Retina (tissue), 1 donor: ENCODE measurements at regions not wholly inside any gene's neighbourhood (a gene's known extent, or its start where the extent isn't known, plus 50 kb on each side); places are given as distances from the start of the nearest gene placed in this dataset.
A peak's percentile ranks its signal among the peaks of the same experiment; 100 is the strongest.

Source experiments
- DNase-seq: peaks from one replicate; pipeline ENCODE4 v3.0.0-alpha.2; 2016

GRCh38 chr17:65477600-65477999 is 83.8 kb downstream of the AXIN2 start:
- DNase-seq = no peak

DNA sequence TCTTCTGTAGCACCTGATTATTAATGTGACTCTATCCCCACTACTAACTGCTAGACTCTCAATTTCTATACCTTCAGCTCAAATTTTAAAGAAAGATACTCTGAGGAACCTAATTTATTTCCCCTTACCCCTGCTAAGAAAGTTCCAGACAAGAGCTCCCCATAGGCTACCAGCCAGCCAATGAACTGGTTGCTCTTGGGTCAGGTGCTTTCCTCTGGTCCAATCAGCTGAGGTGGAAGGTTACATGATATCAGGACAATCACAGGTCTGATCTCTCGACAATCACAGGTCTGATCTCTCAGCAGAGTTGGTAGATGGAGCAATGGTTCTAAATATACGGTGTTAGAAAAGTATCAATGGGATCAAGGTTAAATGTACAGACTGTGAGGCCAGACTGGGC is 86.8 kb downstream of the AXIN2 start:
- no peak for DNase-seq

- no peak for DNase-seq
Observed at GRCh38 chr17:65473985-65474384, 87.5 kb downstream of the AXIN2 start.

DNA sequence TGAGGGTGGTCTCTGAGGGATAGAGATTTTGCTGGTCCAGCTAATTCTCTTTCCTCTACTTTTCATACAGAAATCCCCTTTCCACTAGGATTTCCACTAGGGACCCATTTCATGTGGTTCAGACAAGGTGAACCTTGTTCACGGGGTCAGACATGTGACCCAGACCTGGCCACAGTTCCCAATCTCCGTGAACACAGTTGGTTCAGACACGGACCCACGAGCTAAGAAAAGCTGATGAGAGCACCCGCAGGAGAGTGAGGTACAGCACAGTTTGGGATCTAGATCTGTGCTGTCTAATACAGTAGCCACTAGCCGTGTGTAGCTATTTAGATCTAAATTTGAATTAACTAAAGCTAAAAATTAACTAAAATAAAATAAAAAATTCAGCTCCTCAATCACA is 88.1 kb downstream of the AXIN2 start:
- DNase-seq = no peak

- DNase-seq = no peak
Observed at GRCh38 chr17:65472666-65473309, 88.7 kb downstream of the AXIN2 start.

GRCh38 chr17:65470783-65471182 is 90.7 kb downstream of the AXIN2 start:
- DNase-seq = no peak

DNA sequence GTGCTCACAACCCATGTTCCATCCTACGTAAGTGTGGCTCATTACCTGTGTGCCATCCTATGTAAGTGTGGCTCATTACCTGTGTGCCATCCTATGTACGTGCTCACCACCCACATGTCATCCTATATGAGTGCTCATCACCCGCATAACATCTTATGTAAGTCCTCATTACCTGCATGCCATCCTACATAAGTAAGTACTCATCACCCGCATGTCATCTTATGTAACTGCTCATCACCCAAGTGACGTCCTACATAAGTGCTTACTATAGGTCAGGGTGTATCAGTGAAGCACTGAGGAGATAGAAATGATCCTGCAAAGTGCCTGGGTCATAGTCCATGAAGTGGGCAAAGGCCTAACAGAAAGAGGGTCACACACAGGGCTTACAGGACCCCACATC is 93.1 kb downstream of the AXIN2 start:
- no peak for DNase-seq

- no peak for DNase-seq
Observed at GRCh38 chr17:65467156-65467555, 94.3 kb downstream of the AXIN2 start.

- no peak for DNase-seq
Observed at GRCh38 chr17:65466547-65466946, 94.9 kb downstream of the AXIN2 start.

GRCh38 chr17:65463242-65463641 is 98.2 kb downstream of the AXIN2 start:
- no peak for DNase-seq

- no peak for DNase-seq
Observed at GRCh38 chr17:65459677-65460347, 101.6 kb downstream of the AXIN2 start.

- no peak for DNase-seq
Observed at GRCh38 chr17:65457635-65458257, 103.7 kb downstream of the AXIN2 start.

GRCh38 chr17:65457183-65457582 is 104.3 kb downstream of the AXIN2 start:
- DNase-seq = no peak

DNA sequence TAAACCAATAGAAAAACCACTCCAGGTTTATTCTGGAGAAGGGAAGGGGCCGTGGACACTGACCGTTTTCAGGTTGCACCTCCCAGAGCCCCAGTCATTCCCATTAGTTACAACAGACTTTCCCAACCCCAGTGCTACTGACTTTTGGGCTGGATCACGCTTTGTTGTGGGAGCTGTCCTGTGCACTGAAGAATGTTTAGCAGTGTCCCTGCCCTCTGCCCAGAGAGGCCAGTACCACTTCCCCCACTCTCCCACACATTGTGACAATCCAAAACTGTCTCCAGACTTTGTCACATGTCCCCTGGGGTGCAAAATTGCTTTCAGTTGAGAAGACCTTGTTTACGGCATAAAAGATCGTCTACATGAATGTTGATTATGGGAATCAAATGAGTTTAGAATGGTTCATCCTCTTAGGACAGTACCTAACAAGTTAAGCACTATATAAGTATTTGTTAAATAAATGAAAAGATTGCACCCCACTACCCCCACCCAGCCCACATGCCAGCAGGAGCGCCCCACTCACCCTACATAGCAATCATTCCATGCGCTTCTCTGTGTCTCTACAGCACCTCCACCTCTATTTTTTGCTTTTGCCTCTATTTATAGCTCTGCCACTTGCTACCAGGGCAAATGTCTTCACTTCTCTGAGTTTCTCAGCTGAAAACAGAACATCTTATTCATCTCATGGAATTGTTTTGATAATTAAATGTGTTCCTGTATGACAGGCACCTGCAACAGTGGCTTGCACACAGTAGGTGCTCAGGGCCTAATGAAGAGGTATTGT is 104.9 kb downstream of the AXIN2 start:
- DNase-seq = no peak

DNA sequence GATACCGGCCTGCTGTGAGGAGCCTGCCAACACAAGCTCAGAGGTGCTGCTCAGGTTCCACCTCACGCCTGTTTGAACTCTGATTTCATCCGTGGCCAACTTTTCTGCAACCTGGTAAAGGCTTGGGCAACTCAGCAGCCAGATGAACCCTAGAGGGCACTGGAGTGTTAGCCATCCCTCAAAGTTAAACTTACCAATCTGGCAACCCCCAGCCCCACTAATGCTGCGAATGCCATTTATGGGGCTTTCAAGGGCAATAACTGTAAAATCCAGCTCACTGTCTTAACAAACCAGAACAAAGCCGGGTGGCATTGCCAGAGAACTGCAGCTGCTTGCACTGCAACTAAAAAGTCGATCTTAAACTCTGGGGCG is 105.5 kb downstream of the AXIN2 start:
- peak; percentile 49 for DNase-seq

- no peak for DNase-seq
Observed at GRCh38 chr17:65455154-65455971, 106.1 kb downstream of the AXIN2 start.

GRCh38 chr17:65453204-65453931 is 108.1 kb downstream of the AXIN2 start:
- DNase-seq = no peak

DNA sequence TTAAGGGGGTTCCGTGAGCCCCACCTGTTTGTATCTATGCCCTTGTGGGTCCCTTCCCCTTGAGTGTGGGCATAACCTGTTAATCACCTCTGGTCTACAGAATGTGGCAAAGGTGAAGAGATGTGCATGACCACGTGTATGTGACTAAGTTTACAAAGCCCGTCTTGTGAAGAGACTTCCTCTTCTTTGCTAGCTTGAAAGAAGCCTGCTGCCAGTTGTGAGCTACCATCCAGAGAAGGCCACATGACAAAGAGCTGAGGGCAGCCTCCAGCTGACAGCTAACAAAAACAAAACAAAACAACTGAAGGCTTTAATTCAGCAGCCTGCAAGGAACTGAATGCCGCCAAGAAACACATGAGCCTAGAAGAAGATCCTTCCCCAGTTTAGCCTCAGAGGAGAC is 112.0 kb downstream of the AXIN2 start:
- no peak for DNase-seq

GRCh38 chr17:65447823-65448222 is 113.6 kb downstream of the AXIN2 start:
- DNase-seq = no peak

- DNase-seq = no peak
Observed at GRCh38 chr17:65446838-65447526, 114.5 kb downstream of the AXIN2 start.

GRCh38 chr17:65446043-65446442 is 115.4 kb downstream of the AXIN2 start:
- no peak for DNase-seq
